ENCODE measurements at regions not wholly inside any gene's neighbourhood (a gene's known extent, or its start where the extent isn't known, plus 50 kb on each side); places are given as distances from the start of the nearest gene placed in this dataset.

- Histone ChIP-seq H3K27ac (ENCODE audit: low read depth, low read length) (no peak overlapping the region), H3K18ac (ENCODE audit: low read length) (no peak overlapping the region), H3K23ac (ENCODE audit: low read length) (no peak overlapping the region), H2AK5ac (ENCODE audit: low read length) (no peak overlapping the region), H2AFZ (ENCODE audit: insufficient read depth, low read length, poor library complexity) (no peak overlapping the region), H4K8ac (ENCODE audit: low read depth, low read length) (no peak overlapping the region), H3K4ac (ENCODE audit: low read depth, low read length) (no peak overlapping the region), H3K14ac (ENCODE audit: low read length) (no peak overlapping the region), H3K4me3 (ENCODE audit: low read depth, low read length) (no peak overlapping the region), H4K12ac (ENCODE audit: low read depth, low read length) (no peak overlapping the region), H2BK12ac (ENCODE audit: low read length) (no peak overlapping the region), H2BK120ac (ENCODE audit: insufficient read depth, low read length, poor library complexity) (no peak overlapping the region), H3K9me3 (ENCODE audit: insufficient read depth, low read depth, low read length) (no peaks in the 10 kb centered on the region), H3K4me2 (ENCODE audit: low read length) (no peak overlapping the region), H3K9ac (ENCODE audit: low read length) (no peak overlapping the region), H3K4me1 (ENCODE audit: control insufficient read depth in 1 of 2, insufficient read depth in 2 of 2, low read length in 2 of 2) (no peaks in the 10 kb centered on the region), H3K79me1 (ENCODE audit: low read length) (no peaks in the 10 kb centered on the region), H3K36me3 (ENCODE audit: control insufficient read depth in 1 of 2, insufficient read depth in 2 of 2, low read length in 2 of 2) (no peaks in the 10 kb centered on the region), H3K79me2 (ENCODE audit: control insufficient read depth, insufficient read depth, low read length, poor library complexity) (no peaks in the 10 kb centered on the region), H2BK5ac (ENCODE audit: low read depth, low read length, poor library complexity) (no peak overlapping the region), H4K91ac (ENCODE audit: low read depth, low read length) (no peak overlapping the region), H3K27me3 (ENCODE audit: insufficient read depth, low read length) (no peaks in the 10 kb centered on the region)
- no peak for DNase-seq
- WGBS (ENCODE audit: extremely low coverage, insufficient coverage, insufficient read length) = no CpG with 5 or more reads among the region's 2 CpGs
Measured at GRCh38 chr5:125710745-125711144, 712.5 kb upstream of the GRAMD2B start.

- Histone ChIP-seq H3K4me3 (ENCODE audit: low read depth, low read length) (no peak overlapping the region), H3K4me1 (ENCODE audit: control insufficient read depth in 1 of 2, insufficient read depth in 2 of 2, low read length in 2 of 2) (peaks cover 0 to 2% of the 10 kb centered on the region in 2 experiments), H4K12ac (ENCODE audit: low read depth, low read length) (no peak overlapping the region), H3K4me2 (ENCODE audit: low read length) (no peak overlapping the region), H3K14ac (ENCODE audit: low read length) (no peak overlapping the region), H2BK5ac (ENCODE audit: low read depth, low read length, poor library complexity) (no peak overlapping the region), H3K27me3 (ENCODE audit: insufficient read depth, low read length) (no peaks in the 10 kb centered on the region), H3K18ac (ENCODE audit: low read length) (no peak overlapping the region), H3K79me1 (ENCODE audit: low read length) (no peaks in the 10 kb centered on the region), H2BK12ac (ENCODE audit: low read length) (no peak overlapping the region), H4K91ac (ENCODE audit: low read depth, low read length) (no peak overlapping the region), H3K23ac (ENCODE audit: low read length) (no peak overlapping the region), H3K4ac (ENCODE audit: low read depth, low read length) (no peak overlapping the region), H3K27ac (ENCODE audit: low read depth, low read length) (no peak overlapping the region), H2AFZ (ENCODE audit: insufficient read depth, low read length, poor library complexity) (no peak overlapping the region), H4K8ac (ENCODE audit: low read depth, low read length) (no peak overlapping the region), H3K9me3 (ENCODE audit: insufficient read depth, low read depth, low read length) (no peaks in the 10 kb centered on the region), H3K36me3 (ENCODE audit: control insufficient read depth in 1 of 2, insufficient read depth in 2 of 2, low read length in 2 of 2) (no peaks in the 10 kb centered on the region), H3K9ac (ENCODE audit: low read length) (no peak overlapping the region), H3K79me2 (ENCODE audit: control insufficient read depth, insufficient read depth, low read length, poor library complexity) (no peaks in the 10 kb centered on the region), H2AK5ac (ENCODE audit: low read length) (no peak overlapping the region), H2BK120ac (ENCODE audit: insufficient read depth, low read length, poor library complexity) (no peak overlapping the region)
- no peak for DNase-seq
- 100% methylated on average over 1 of the region's 1 CpG for WGBS (ENCODE audit: extremely low coverage, insufficient coverage, insufficient read length)
Measured at GRCh38 chr5:125712397-125712796, 710.8 kb upstream of the GRAMD2B start.

- no peak overlapping the region for H3K4me2 ChIP-seq (ENCODE audit: low read length)
- no peak overlapping the region for H4K12ac ChIP-seq (ENCODE audit: low read depth, low read length)
- no peak overlapping the region for H2BK12ac ChIP-seq (ENCODE audit: low read length)
- no peaks in the 10 kb centered on the region for H3K36me3 ChIP-seq (ENCODE audit: control insufficient read depth in 1 of 2, insufficient read depth in 2 of 2, low read length in 2 of 2)
- no peak overlapping the region for H3K4ac ChIP-seq (ENCODE audit: low read depth, low read length)
- no peak overlapping the region for H3K18ac ChIP-seq (ENCODE audit: low read length)
- no peak overlapping the region for H3K23ac ChIP-seq (ENCODE audit: low read length)
- H2AK5ac ChIP-seq (ENCODE audit: low read length) = no peak overlapping the region
- no CpG with 5 or more reads among the region's 8 CpGs for WGBS (ENCODE audit: extremely low coverage, insufficient coverage, insufficient read length)
- H4K8ac ChIP-seq (ENCODE audit: low read depth, low read length) = no peak overlapping the region
- DNase-seq = no peak
- H2BK5ac ChIP-seq (ENCODE audit: low read depth, low read length, poor library complexity) = no peak overlapping the region
- no peak overlapping the region for H2AFZ ChIP-seq (ENCODE audit: insufficient read depth, low read length, poor library complexity)
- H3K14ac ChIP-seq (ENCODE audit: low read length) = no peak overlapping the region
- H3K79me1 ChIP-seq (ENCODE audit: low read length) = no peaks in the 10 kb centered on the region
- H3K79me2 ChIP-seq (ENCODE audit: control insufficient read depth, insufficient read depth, low read length, poor library complexity) = no peaks in the 10 kb centered on the region
- H2BK120ac ChIP-seq (ENCODE audit: insufficient read depth, low read length, poor library complexity) = no peak overlapping the region
- no peak overlapping the region for H4K91ac ChIP-seq (ENCODE audit: low read depth, low read length)
- no peak overlapping the region for H3K4me3 ChIP-seq (ENCODE audit: low read depth, low read length)
- H3K27ac ChIP-seq (ENCODE audit: low read depth, low read length) = no peak overlapping the region
- no peaks in the 10 kb centered on the region for H3K9me3 ChIP-seq (ENCODE audit: insufficient read depth, low read depth, low read length)
- H3K27me3 ChIP-seq (ENCODE audit: insufficient read depth, low read length) = no peaks in the 10 kb centered on the region
- no peak overlapping the region for H3K9ac ChIP-seq (ENCODE audit: low read length)
- H3K4me1 ChIP-seq (ENCODE audit: control insufficient read depth in 1 of 2, insufficient read depth in 2 of 2, low read length in 2 of 2) = peaks cover 0 to 2% of the 10 kb centered on the region in 2 experiments
Measured at GRCh38 chr5:125713109-125713805, 710.0 kb upstream of the GRAMD2B start.

- Histone ChIP-seq H3K4me2 (ENCODE audit: low read length) (no peak overlapping the region), H2AFZ (ENCODE audit: insufficient read depth, low read length, poor library complexity) (no peak overlapping the region), H3K9me3 (ENCODE audit: insufficient read depth, low read depth, low read length) (no peaks in the 10 kb centered on the region), H3K4ac (ENCODE audit: low read depth, low read length) (no peak overlapping the region), H3K18ac (ENCODE audit: low read length) (no peak overlapping the region), H3K23ac (ENCODE audit: low read length) (no peak overlapping the region), H4K8ac (ENCODE audit: low read depth, low read length) (no peak overlapping the region), H3K9ac (ENCODE audit: low read length) (no peak overlapping the region), H2BK5ac (ENCODE audit: low read depth, low read length, poor library complexity) (no peak overlapping the region), H2BK12ac (ENCODE audit: low read length) (no peak overlapping the region), H3K27ac (ENCODE audit: low read depth, low read length) (no peak overlapping the region), H3K79me1 (ENCODE audit: low read length) (no peaks in the 10 kb centered on the region), H4K12ac (ENCODE audit: low read depth, low read length) (no peak overlapping the region), H3K79me2 (ENCODE audit: control insufficient read depth, insufficient read depth, low read length, poor library complexity) (no peaks in the 10 kb centered on the region), H3K36me3 (ENCODE audit: control insufficient read depth in 1 of 2, insufficient read depth in 2 of 2, low read length in 2 of 2) (no peaks in the 10 kb centered on the region), H2AK5ac (ENCODE audit: low read length) (no peak overlapping the region), H3K27me3 (ENCODE audit: insufficient read depth, low read length) (no peaks in the 10 kb centered on the region), H2BK120ac (ENCODE audit: insufficient read depth, low read length, poor library complexity) (no peak overlapping the region), H3K4me3 (ENCODE audit: low read depth, low read length) (no peak overlapping the region), H4K91ac (ENCODE audit: low read depth, low read length) (no peak overlapping the region), H3K4me1 (ENCODE audit: control insufficient read depth in 1 of 2, insufficient read depth in 2 of 2, low read length in 2 of 2) (peaks cover 0 to 2% of the 10 kb centered on the region in 2 experiments), H3K14ac (ENCODE audit: low read length) (no peak overlapping the region)
- no peak for DNase-seq
- no CpG with 5 or more reads among the region's 2 CpGs for WGBS (ENCODE audit: extremely low coverage, insufficient coverage, insufficient read length)
Measured at GRCh38 chr5:125715216-125715615, 708.0 kb upstream of the GRAMD2B start.
